ENCODE measurements at regions not wholly inside any gene's neighbourhood (a gene's known extent, or its start where the extent isn't known, plus 50 kb on each side); places are given as distances from the start of the nearest gene placed in this dataset.
A peak's percentile ranks its signal among the peaks of the same experiment; 100 is the strongest.

DNA sequence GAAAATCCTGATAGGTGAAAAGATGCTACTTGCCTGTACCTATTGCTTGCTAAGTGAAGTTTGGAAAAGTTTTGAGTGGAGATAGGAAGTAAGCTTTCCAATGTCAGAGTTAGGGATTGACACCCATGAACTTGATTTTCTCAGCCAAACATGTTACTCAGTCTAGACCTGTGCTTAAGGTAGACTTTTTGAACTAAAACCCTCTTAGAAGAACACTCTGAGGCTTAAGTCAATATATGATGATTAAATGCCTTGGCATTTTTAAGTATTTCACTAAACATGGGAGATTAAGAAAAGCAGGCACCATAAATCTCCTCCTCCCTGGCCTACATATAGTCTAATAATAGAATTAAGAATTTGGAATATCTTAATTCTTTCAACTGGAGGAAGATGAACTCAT is 785.6 kb upstream of the SOX9 start:
- no peak for DNase-seq (ENCODE audit: low spot score)

- no peak for DNase-seq (ENCODE audit: low spot score)
Observed at GRCh38 chr17:71337938-71338337, 782.9 kb upstream of the SOX9 start.

GRCh38 chr17:71338396-71338795 is 782.4 kb upstream of the SOX9 start:
- no peak for DNase-seq (ENCODE audit: low spot score)

DNA sequence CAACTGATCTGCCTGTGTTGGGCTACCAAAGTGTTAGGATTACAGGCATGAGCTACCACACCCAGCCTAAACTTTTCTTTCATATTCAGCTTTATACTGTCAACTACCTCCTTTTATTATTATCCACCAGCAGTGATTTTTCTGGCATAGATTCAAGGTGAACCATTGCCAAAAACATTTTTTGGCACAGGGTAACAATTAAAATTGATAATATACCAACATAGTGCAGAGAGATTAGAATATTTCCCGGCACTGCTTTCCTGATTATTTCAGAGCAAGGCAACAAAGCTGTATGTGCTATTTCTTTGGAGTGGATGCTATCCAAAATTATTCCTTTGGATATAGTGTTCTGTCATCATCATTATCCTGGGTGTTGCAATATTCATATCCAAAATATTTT is 781.6 kb upstream of the SOX9 start:
- DNase-seq (ENCODE audit: low spot score): no peak

DNA sequence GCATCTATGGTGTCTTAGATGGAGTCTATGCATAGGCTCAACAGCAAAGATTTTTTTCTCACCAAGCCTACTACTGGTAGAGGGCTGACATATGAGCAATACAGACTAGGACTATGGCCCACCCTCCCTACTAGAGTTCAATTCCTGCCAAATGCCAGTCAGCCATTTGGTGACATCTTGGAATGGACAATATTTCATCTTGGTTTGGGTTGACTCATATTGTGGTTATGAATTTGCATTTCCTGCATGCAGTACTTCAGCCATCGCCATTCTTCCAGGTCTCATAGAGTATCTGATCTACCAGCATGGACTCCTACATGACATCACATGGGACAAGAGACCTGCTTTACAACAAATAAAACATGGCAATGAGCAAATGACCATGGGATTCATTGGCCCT is 778.1 kb upstream of the SOX9 start:
- DNase-seq (ENCODE audit: low spot score): no peak

DNA sequence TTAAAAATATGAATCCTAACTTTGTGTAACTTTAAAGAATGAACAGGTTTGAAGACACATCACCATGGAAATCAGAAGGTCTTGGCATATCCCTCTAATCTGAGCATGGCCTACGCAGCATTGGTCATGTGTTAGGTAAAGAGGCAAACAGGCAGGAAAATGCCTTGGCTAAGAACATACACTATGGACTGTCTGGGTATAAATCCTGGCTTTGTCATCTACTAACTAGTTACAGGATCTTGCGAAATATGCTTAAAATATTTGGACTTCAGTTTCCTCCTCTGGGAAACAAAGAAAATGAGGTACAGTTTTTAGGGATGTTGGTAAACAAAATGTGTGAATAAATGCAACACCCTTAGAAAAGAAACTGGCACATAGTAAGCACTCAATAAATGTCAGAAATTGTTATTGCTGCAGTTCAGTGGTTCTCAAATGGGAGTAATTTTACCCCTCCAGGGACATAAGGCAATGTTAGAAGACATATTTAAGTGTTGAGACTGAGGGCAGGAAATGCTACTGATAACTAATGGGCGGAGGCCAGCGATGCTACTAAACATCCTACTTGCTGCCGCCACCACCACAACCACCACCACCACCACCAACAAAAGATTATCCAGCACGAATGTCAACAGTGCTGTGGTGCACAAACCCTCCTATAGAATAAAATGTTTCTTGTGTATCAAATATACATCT is 770.8 kb upstream of the SOX9 start:
- DNase-seq (ENCODE audit: low spot score): no peak

DNA sequence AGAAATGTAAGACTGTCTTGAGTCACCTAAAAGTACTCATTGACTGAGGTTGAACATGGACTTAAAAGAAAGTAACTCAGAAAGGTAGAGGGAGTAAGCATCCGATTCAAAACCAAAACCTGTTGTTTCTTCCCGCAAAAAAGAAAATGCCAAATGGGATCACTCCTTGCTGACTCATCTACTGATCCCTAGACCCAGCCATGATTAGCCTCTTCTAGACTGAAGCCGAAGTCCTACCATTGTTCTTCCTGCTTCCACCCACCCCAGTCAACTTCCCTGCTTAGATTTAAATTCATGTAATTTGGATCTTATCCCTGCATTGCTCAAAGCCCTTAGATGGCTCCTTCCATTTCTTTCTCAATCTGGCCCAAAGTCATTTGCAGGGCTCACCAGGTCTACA is 760.5 kb upstream of the SOX9 start:
- DNase-seq (ENCODE audit: low spot score): no peak

GRCh38 chr17:71361656-71362450 is 759.0 kb upstream of the SOX9 start:
- DNase-seq (ENCODE audit: low spot score): peak; percentile 4

- no peak for DNase-seq (ENCODE audit: low spot score)
Observed at GRCh38 chr17:71363661-71364060, 757.2 kb upstream of the SOX9 start.

GRCh38 chr17:71371809-71372208 is 749.0 kb upstream of the SOX9 start:
- DNase-seq (ENCODE audit: low spot score): no peak

DNA sequence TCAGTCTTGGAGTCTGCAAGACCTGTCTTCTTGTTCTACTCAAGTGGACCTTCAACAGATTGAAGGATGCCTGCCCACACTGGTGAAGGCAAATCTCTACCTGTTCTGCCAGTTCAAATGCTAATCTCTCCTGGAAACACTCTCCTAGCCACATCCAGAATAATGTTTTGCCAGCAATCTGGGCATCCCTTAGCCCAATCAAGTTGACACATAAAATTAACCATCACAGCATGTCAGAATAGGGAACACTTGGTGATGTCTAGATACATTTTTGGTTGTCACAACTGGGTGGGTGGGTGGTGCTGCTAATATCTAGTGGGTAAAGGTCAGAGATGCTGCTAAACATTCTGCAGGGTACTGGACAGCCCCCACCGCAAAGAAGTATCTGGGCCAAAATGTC is 744.9 kb upstream of the SOX9 start:
- no peak for DNase-seq (ENCODE audit: low spot score)

GRCh38 chr17:71376933-71377332 is 743.9 kb upstream of the SOX9 start:
- DNase-seq (ENCODE audit: low spot score): no peak

GRCh38 chr17:71378036-71378435 is 742.8 kb upstream of the SOX9 start:
- no peak for DNase-seq (ENCODE audit: low spot score)

DNA sequence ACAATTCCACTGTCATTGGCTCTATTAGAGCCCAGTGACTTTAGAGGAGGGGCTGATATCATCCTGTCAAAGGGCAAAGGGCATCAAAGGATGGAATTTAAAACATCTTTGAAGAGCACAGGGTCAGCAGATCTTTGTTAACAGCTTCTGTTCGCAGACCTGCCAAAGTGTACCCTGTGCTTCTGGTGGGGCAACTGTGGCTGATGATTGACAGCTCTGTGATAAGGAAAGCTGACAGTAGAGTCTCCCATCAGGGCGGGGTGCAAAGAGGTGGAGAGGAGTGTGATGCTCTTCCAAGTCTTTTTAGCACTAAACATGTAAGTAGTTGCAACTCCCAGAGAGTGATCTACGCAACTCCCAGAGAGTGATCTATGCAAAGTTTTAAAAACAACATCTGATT is 742.1 kb upstream of the SOX9 start:
- no peak for DNase-seq (ENCODE audit: low spot score)

DNA sequence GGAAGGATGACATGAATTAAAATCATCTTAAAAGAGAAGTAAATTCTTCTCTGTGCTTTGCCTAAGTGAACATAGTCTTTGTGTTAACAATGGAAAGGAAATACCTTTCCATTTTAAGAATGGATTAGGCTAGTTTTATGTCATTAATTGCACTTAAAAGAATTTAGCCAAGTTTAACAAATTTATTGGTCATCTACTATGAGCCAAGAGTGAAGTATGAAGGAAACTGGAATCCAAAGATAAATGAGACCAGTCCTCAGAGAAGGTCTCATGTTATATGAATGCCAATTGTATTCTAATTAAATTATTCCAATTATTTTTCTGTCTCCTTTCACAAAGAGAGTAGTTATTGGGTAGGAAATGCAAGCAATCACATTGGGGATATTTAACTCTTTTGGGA is 741.3 kb upstream of the SOX9 start:
- DNase-seq (ENCODE audit: low spot score): no peak

- DNase-seq (ENCODE audit: low spot score): no peak
Observed at GRCh38 chr17:71380535-71380934, 740.3 kb upstream of the SOX9 start.

GRCh38 chr17:71380936-71381335 is 739.9 kb upstream of the SOX9 start:
- DNase-seq (ENCODE audit: low spot score): no peak

GRCh38 chr17:71383091-71383490 is 737.7 kb upstream of the SOX9 start:
- no peak for DNase-seq (ENCODE audit: low spot score)

- no peak for DNase-seq (ENCODE audit: low spot score)
Observed at GRCh38 chr17:71387456-71387855, 733.4 kb upstream of the SOX9 start.

GRCh38 chr17:71392715-71393567 is 727.9 kb upstream of the SOX9 start:
- peak; percentile 21 for DNase-seq (ENCODE audit: low spot score)

DNA sequence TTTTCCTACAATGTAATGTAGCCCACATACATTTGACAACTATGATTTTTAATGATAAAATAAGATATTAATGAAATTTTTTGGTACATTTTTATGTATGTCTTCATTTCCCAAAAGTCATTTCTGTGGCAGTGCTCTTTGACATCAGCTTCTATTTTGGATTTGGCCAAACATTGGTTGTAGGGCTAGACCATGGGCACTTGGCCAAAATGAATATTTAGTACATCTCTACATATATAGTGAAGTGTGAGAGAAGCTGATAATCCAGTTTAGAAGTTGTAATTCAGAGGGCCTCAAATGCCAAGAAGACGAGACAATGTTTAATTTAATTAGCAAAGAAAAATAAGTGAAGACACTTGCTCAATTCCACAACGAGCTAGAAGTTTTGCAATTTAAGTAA is 724.9 kb upstream of the SOX9 start:
- no peak for DNase-seq (ENCODE audit: low spot score)

DNA sequence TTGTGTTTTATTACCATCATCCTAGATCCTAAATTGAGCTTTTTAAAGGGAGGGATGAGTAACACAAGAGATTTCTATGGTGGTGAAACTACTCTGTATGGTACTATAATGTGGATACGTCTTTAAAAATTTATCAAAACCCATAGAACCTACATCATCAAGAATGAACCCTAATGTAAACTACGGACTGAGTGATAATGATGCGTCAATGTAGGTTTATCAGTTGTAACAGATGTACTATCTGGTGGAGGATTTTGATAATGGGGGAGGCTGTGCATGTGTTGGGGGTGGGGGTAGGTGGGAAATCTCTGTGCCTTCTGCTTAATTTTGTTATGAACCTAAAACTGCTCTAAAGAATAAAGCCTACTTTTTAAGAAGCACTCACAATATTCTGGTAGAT is 724.1 kb upstream of the SOX9 start:
- no peak for DNase-seq (ENCODE audit: low spot score)

GRCh38 chr17:71398025-71398424 is 722.8 kb upstream of the SOX9 start:
- no peak for DNase-seq (ENCODE audit: low spot score)
